ENCODE measurements at regions not wholly inside any gene's neighbourhood (a gene's known extent, or its start where the extent isn't known, plus 50 kb on each side); places are given as distances from the start of the nearest gene placed in this dataset.

- 89 to 93% methylated on average over 4 of the region's 4 CpGs for WGBS, 2 donors
- intact Hi-C loops (cut with DNase I): no loop called here
- no peak overlapping the region for H3K27ac ChIP-seq
- no peaks in the 10 kb centered on the region for H3K36me3 ChIP-seq
- no peaks in the 10 kb centered on the region for H3K9me3 ChIP-seq
- H3K4me3 ChIP-seq: no peak overlapping the region
- no peaks in the 10 kb centered on the region for H3K4me1 ChIP-seq
- H3K27me3 ChIP-seq: no peaks in the 10 kb centered on the region
- TF ChIP-seq EP300 (IDR thresholded peaks at IDR 0.05) (no peak), POLR2A (IDR thresholded peaks at IDR 0.05) (no peak), POLR2AphosphoS5 (IDR thresholded peaks at IDR 0.05) (no peak)
- TF ChIP-seq, protein P1, sequence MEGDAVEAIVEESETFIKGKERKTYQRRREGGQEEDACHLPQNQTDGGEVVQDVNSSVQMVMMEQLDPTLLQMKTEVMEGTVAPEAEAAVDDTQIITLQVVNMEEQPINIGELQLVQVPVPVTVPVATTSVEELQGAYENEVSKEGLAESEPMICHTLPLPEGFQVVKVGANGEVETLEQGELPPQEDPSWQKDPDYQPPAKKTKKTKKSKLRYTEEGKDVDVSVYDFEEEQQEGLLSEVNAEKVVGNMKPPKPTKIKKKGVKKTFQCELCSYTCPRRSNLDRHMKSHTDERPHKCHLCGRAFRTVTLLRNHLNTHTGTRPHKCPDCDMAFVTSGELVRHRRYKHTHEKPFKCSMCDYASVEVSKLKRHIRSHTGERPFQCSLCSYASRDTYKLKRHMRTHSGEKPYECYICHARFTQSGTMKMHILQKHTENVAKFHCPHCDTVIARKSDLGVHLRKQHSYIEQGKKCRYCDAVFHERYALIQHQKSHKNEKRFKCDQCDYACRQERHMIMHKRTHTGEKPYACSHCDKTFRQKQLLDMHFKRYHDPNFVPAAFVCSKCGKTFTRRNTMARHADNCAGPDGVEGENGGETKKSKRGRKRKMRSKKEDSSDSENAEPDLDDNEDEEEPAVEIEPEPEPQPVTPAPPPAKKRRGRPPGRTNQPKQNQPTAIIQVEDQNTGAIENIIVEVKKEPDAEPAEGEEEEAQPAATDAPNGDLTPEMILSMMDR (IDR thresholded peaks at IDR 0.05): no peak
- no peak for DNase-seq
Measured at GRCh38 chr5:6056280-6056679, 322.1 kb downstream of the MED10 start.

DNA sequence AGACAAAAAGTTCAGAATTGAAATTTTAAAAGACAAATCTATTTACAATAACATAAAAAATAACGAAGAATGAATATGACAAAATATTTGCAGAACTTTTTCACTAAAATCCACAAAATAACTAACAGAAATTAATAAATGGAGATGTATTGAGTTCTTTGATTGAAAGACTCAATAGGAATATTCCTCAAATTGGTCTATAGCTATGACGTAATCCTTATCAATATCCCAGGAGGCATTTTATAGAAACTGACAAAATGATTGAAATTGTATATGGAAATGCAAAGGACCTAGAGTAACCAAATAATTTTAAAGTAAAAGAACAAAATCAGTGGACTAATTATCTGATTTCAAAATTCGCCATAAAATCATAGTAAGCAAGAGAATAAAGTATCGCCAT lies 328.7 kb downstream of the MED10 start:
- Histone ChIP-seq H3K4me1 (no peaks in the 10 kb centered on the region), H3K4me3 (no peak overlapping the region), H3K27me3 (no peaks in the 10 kb centered on the region), H3K9me3 (peaks cover 0 to 2% (median 0%) of the 10 kb centered on the region in 4 donors), H3K27ac (no peak overlapping the region), H3K36me3 (no peaks in the 10 kb centered on the region)
- WGBS, 2 donors: 90 to 93% methylated on average over 4 of the region's 4 CpGs
- intact Hi-C loops (cut with DNase I): no loop called here
- TF ChIP-seq POLR2A (IDR thresholded peaks at IDR 0.05) (no peak), EP300 (IDR thresholded peaks at IDR 0.05) (no peak), POLR2AphosphoS5 (IDR thresholded peaks at IDR 0.05) (no peak)
- TF ChIP-seq, protein P1 (IDR thresholded peaks at IDR 0.05): no peak
- DNase-seq: no peak

GRCh38 chr5:6048746-6049145 lies 329.6 kb downstream of the MED10 start:
- Histone ChIP-seq H3K9me3 (peaks cover 0 to 2% (median 0%) of the 10 kb centered on the region in 4 donors), H3K36me3 (no peaks in the 10 kb centered on the region), H3K4me1 (no peaks in the 10 kb centered on the region), H3K27me3 (no peaks in the 10 kb centered on the region), H3K27ac (no peak overlapping the region), H3K4me3 (no peak overlapping the region)
- 82 to 86% methylated on average over 2 of the region's 2 CpGs for WGBS, 2 donors
- TF ChIP-seq POLR2A (IDR thresholded peaks at IDR 0.05) (no peak), EP300 (IDR thresholded peaks at IDR 0.05) (no peak), POLR2AphosphoS5 (IDR thresholded peaks at IDR 0.05) (no peak)
- TF ChIP-seq, protein P1 (IDR thresholded peaks at IDR 0.05): no peak
- intact Hi-C loops (cut with DNase I): no loop called here
- no peak for DNase-seq

- H3K4me1 ChIP-seq: no peaks in the 10 kb centered on the region
- intact Hi-C loops (cut with DNase I): no loop called here
- H3K27ac ChIP-seq: no peak overlapping the region
- H3K4me3 ChIP-seq: no peak overlapping the region
- TF ChIP-seq EP300 (IDR thresholded peaks at IDR 0.05) (no peak), POLR2A (IDR thresholded peaks at IDR 0.05) (no peak), POLR2AphosphoS5 (IDR thresholded peaks at IDR 0.05) (no peak)
- TF ChIP-seq, protein P1 (IDR thresholded peaks at IDR 0.05): no peak
- 70 to 71% methylated on average over 16 of the region's 16 CpGs for WGBS, 2 donors
- no peak for DNase-seq
- H3K36me3 ChIP-seq: no peaks in the 10 kb centered on the region
- H3K9me3 ChIP-seq: peaks cover 0 to 2% (median 0%) of the 10 kb centered on the region in 4 donors
- no peaks in the 10 kb centered on the region for H3K27me3 ChIP-seq
Measured at GRCh38 chr5:6046296-6046967, 331.9 kb downstream of the MED10 start.

Measured in sigmoid colon (tissue), 6 donors.